ENCODE measurements at regions not wholly inside any gene's neighbourhood (a gene's known extent, or its start where the extent isn't known, plus 50 kb on each side); places are given as distances from the start of the nearest gene placed in this dataset.

DNA sequence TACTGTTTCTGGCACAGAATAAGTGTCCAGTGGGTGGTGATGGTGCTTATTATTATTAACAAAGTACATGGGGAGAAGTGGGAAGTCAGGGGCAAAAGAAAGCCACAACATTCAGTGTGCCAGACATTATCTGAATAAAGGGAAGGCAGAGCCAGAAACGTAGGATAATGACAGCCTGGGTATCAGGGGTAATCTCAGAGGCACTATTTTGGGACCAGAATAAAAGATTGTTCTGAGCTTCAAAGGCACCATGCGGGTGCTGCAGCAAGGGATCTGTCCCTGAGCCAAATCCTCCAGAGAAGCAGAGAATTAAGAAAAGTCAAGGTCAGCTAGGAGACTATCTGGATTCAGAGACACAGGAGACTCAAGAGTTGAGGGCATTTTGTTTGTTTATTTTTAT, 328.8 kb upstream of the GATB start:
- H3K36me3 ChIP-seq (ENCODE audit: control insufficient read depth, insufficient read depth, low read length): no peaks in the 10 kb centered on the region
- no peak overlapping the region for H3K27ac Mint-ChIP-seq (ENCODE audit: unreplicated experiment)

DNA sequence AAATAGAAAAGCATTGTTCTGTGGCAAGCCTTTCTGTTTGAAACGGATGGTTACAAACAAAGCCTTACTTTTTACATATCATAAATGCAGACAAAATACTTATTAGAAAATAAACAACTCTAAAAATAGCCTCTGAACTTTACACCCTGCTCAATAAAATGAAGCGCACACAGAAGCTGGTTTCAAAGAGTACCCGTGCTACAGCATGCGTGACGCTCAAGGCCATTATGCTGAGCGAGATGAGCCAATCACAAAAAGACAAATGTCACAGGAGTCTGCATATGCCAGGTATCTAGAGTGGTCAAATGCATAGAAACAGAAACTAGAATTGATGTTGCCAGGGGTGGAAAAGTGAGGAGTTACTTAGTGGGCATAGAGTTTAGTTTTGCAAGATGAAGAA, 326.5 kb upstream of the GATB start:
- no peak overlapping the region for H3K4me3 Mint-ChIP-seq (ENCODE audit: unreplicated experiment)
- ChIA-PET POLR2A (no interaction called here), CTCF (no interaction called here)
- Histone ChIP-seq H3K4me3 (ENCODE audit: low read depth, low read length) (no peak overlapping the region), H3K27me3 (replicated peaks; ENCODE audit: control insufficient read depth, insufficient read depth, low read length) (no peaks in the 10 kb centered on the region), H3K36me3 (ENCODE audit: control insufficient read depth, insufficient read depth, low read length) (no peaks in the 10 kb centered on the region), H3K4me1 (no peaks in the 10 kb centered on the region; the same call in 1 of the 2 replicates), H3K9me3 (no peaks in the 10 kb centered on the region)
- no peak for TF ChIP-seq CTCF (IDR thresholded peaks at IDR 0.05; ENCODE audit: insufficient read depth in 1 of 2, low read depth in 1 of 2, low read length in 1 of 2, severe bottlenecking in 1 of 2, unreplicated experiment in 1 of 2)
- no peaks in the 10 kb centered on the region for H3K4me1 Mint-ChIP-seq (ENCODE audit: low read depth, unreplicated experiment)
- no peaks in the 10 kb centered on the region for H3K36me3 Mint-ChIP-seq (ENCODE audit: insufficient read depth, unreplicated experiment)
- H3K27ac Mint-ChIP-seq (ENCODE audit: unreplicated experiment): no peak overlapping the region
- no peaks in the 10 kb centered on the region for H3K9me3 Mint-ChIP-seq (ENCODE audit: unreplicated experiment)
- DNase-seq: no peak
- intact Hi-C loops (cut with micrococcal nuclease; ENCODE audit: unreplicated experiment): no loop called here
- no peaks in the 10 kb centered on the region for H3K27me3 Mint-ChIP-seq (ENCODE audit: insufficient read depth, unreplicated experiment)
- BruUV-seq (replicated peaks): no TSS peak

More for the DNA sequence above, 328.8 kb upstream of the GATB start:
- Mint-ChIP-seq H3K4me3 (ENCODE audit: unreplicated experiment) (no peak overlapping the region), H3K27me3 (ENCODE audit: insufficient read depth, unreplicated experiment) (no peaks in the 10 kb centered on the region), H3K9me3 (ENCODE audit: unreplicated experiment) (no peaks in the 10 kb centered on the region), H3K4me1 (ENCODE audit: low read depth, unreplicated experiment) (no peaks in the 10 kb centered on the region), H3K36me3 (ENCODE audit: insufficient read depth, unreplicated experiment) (no peaks in the 10 kb centered on the region)
- intact Hi-C loops (cut with micrococcal nuclease; ENCODE audit: unreplicated experiment): no loop called here
- ChIA-PET POLR2A (no interaction called here), CTCF (interaction anchor here (0.6 kb wide), 1 partner anchor 10 kb away, joined by 3 read pairs; no protein-coding TSS in a partner anchor)
- Histone ChIP-seq H3K4me3 (ENCODE audit: low read depth, low read length) (no peak overlapping the region), H3K4me1 (no peaks in the 10 kb centered on the region; the same call in 1 of the 2 replicates), H3K27me3 (replicated peaks; ENCODE audit: control insufficient read depth, insufficient read depth, low read length) (no peaks in the 10 kb centered on the region), H3K9me3 (no peaks in the 10 kb centered on the region)
- no TSS peak for BruUV-seq (replicated peaks)
- TF ChIP-seq CTCF (IDR thresholded peaks at IDR 0.05; ENCODE audit: insufficient read depth in 1 of 2, low read depth in 1 of 2, low read length in 1 of 2, severe bottlenecking in 1 of 2, unreplicated experiment in 1 of 2): no peak
- no peak for DNase-seq

- no peaks in the 10 kb centered on the region for H3K9me3 ChIP-seq
- H3K27me3 ChIP-seq (replicated peaks; ENCODE audit: control insufficient read depth, insufficient read depth, low read length): no peaks in the 10 kb centered on the region
- Mint-ChIP-seq H3K4me3 (ENCODE audit: unreplicated experiment) (no peak overlapping the region), H3K4me1 (ENCODE audit: low read depth, unreplicated experiment) (no peaks in the 10 kb centered on the region), H3K36me3 (ENCODE audit: insufficient read depth, unreplicated experiment) (no peaks in the 10 kb centered on the region), H3K27me3 (ENCODE audit: insufficient read depth, unreplicated experiment) (no peaks in the 10 kb centered on the region), H3K27ac (ENCODE audit: unreplicated experiment) (no peak overlapping the region), H3K9me3 (ENCODE audit: unreplicated experiment) (no peaks in the 10 kb centered on the region)
- CTCF ChIA-PET: no interaction called here
- H3K4me1 ChIP-seq: no peaks in the 10 kb centered on the region; the same call in 1 of the 2 replicates
- intact Hi-C loops (cut with micrococcal nuclease; ENCODE audit: unreplicated experiment): no loop called here
- H3K36me3 ChIP-seq (ENCODE audit: control insufficient read depth, insufficient read depth, low read length): no peaks in the 10 kb centered on the region
- POLR2A ChIA-PET: no interaction called here
- TF ChIP-seq CTCF (IDR thresholded peaks at IDR 0.05; ENCODE audit: insufficient read depth in 1 of 2, low read depth in 1 of 2, low read length in 1 of 2, severe bottlenecking in 1 of 2, unreplicated experiment in 1 of 2): no peak
- no peak overlapping the region for H3K4me3 ChIP-seq (ENCODE audit: low read depth, low read length)
- no peak for DNase-seq
- no TSS peak for BruUV-seq (replicated peaks)
These were observed 324.9 kb upstream of the GATB start for GRCh38 chr4:152085657-152086056.

Data from Caco-2 (cell line).